Mesenchymal stem cell (in vitro differentiated cells and primary cell): ENCODE measurements at regions not wholly inside any gene's neighbourhood (a gene's known extent, or its start where the extent isn't known, plus 50 kb on each side); places are given as distances from the start of the nearest gene placed in this dataset.
"Not testable (repeated sequence)": the region's sequence is repeated elsewhere in the genome, so short reads cannot be mapped to it uniquely, and the experiment has no call there.

Experiments used
- DNase-seq: peaks from one replicate; pipeline ENCODE4 v3.0.0-alpha.2; 2013
- H2AFZ ChIP-seq: one replicate; pipeline ENCODE4 v1.6.1; 2013; ENCODE audit warnings: low read depth, mild to moderate bottlenecking, control low read depth, inconsistent platforms, low read length, moderate library complexity
- H2AK5ac ChIP-seq: 2 replicates; pipeline ENCODE4 v1.6.1; 2013; ENCODE audit warnings: low read length, moderate library complexity, mild to moderate bottlenecking, inconsistent platforms; ENCODE audit not compliant: severe bottlenecking
- H2BK120ac ChIP-seq: one replicate; pipeline ENCODE4 v1.6.1; 2013; ENCODE audit warnings: low read depth, mild to moderate bottlenecking, inconsistent platforms, low read length, moderate library complexity
- H2BK12ac ChIP-seq, 2 experiments: one replicate each; pipeline ENCODE4 v1.6.1; 2013; ENCODE audit warnings: inconsistent platforms in 2 of 2, low read length in 2 of 2, mild to moderate bottlenecking in 2 of 2, moderate library complexity in 2 of 2, control low read depth in 1 of 2
- H2BK15ac ChIP-seq: one replicate; pipeline ENCODE4 v1.6.1; 2013; ENCODE audit warnings: mild to moderate bottlenecking, low read depth, inconsistent platforms; ENCODE audit not compliant: poor library complexity, severe bottlenecking
- H2BK5ac ChIP-seq: 2 replicates; pipeline ENCODE4 v1.6.1; 2013; ENCODE audit warnings: low read depth, mild to moderate bottlenecking, low read length, control low read depth, inconsistent platforms; ENCODE audit not compliant: poor library complexity, severe bottlenecking
- H3K14ac ChIP-seq, 2 experiments: one replicate each; pipeline ENCODE4 v1.6.1; 2013; ENCODE audit warnings: inconsistent platforms in 2 of 2, low read length in 2 of 2, control low read depth in 1 of 2, mild to moderate bottlenecking in 1 of 2, moderate library complexity in 1 of 2
- H3K18ac ChIP-seq, 2 experiments: one replicate each; pipeline ENCODE4 v1.6.1; 2013; ENCODE audit warnings: inconsistent platforms in 2 of 2, low read length in 2 of 2, control low read depth in 1 of 2, low read depth in 1 of 2, mild to moderate bottlenecking in 1 of 2
- H3K23ac ChIP-seq, 2 experiments: one replicate each; pipeline ENCODE4 v1.6.1; 2013; ENCODE audit warnings: inconsistent platforms in 2 of 2, low read length in 2 of 2, mild to moderate bottlenecking in 2 of 2, moderate library complexity in 2 of 2, control low read depth in 1 of 2
- H3K27ac ChIP-seq: 2 replicates; pipeline ENCODE4 v1.5.1; 2013; ENCODE audit warnings: mild to moderate bottlenecking, moderate library complexity, low read length, control low read depth, inconsistent platforms; ENCODE audit not compliant: poor library complexity, severe bottlenecking
- H3K27me3 ChIP-seq, 2 experiments: 2 replicates each; pipeline versions ENCODE4 v1.6.1 to v1.7.0; 2013; ENCODE audit warnings: low read length in 2 of 2, mild to moderate bottlenecking in 2 of 2, moderate library complexity in 2 of 2, control low read depth in 1 of 2, inconsistent platforms in 1 of 2; ENCODE audit not compliant: control insufficient read depth in 1 of 2, insufficient read depth in 1 of 2
- H3K36me3 ChIP-seq, 2 experiments: 2 replicates each; pipeline versions ENCODE4 v1.6.1 to v1.7.0; 2013; ENCODE audit warnings: low read length in 2 of 2, control low read depth in 1 of 2, inconsistent platforms in 1 of 2, low read depth in 1 of 2, mild to moderate bottlenecking in 1 of 2; ENCODE audit not compliant: insufficient read depth in 2 of 2, control insufficient read depth in 1 of 2
- H3K4ac ChIP-seq, 2 experiments: one replicate each; pipeline ENCODE4 v1.6.1; 2013; ENCODE audit warnings: inconsistent platforms in 2 of 2, low read length in 2 of 2, mild to moderate bottlenecking in 2 of 2, moderate library complexity in 2 of 2, control low read depth in 1 of 2, low read depth in 1 of 2
- H3K4me1 ChIP-seq: 2 replicates; pipeline ENCODE4 v1.6.1; 2013; ENCODE audit warnings: low read depth, low read length, control low read depth; ENCODE audit not compliant: control insufficient read depth, insufficient read depth
- H3K4me2 ChIP-seq: 2 replicates; pipeline ENCODE4 v1.6.1; 2013; ENCODE audit warnings: low read length, mild to moderate bottlenecking, inconsistent platforms; ENCODE audit not compliant: poor library complexity, severe bottlenecking
- H3K4me3 ChIP-seq, 2 experiments: 2 replicates each; pipeline versions ENCODE4 v1.5.1 to v1.7.0; 2013; ENCODE audit warnings: low read length in 2 of 2, mild to moderate bottlenecking in 2 of 2, control low read depth in 1 of 2, low read depth in 1 of 2; ENCODE audit not compliant: insufficient read depth in 1 of 2
- H3K79me1 ChIP-seq: replicated peaks from 2 replicates; pipeline ENCODE4 v1.6.1; 2013; ENCODE audit warnings: mild to moderate bottlenecking, control low read depth, low read length, inconsistent platforms; ENCODE audit not compliant: poor library complexity, severe bottlenecking
- H3K9ac ChIP-seq: 2 replicates; pipeline ENCODE4 v1.7.0; 2013; ENCODE audit warnings: mild to moderate bottlenecking, low read length, moderate library complexity
- H3K9me3 ChIP-seq: 2 replicates; pipeline ENCODE4 v1.7.0; 2013; ENCODE audit warnings: mild to moderate bottlenecking, low read length; ENCODE audit not compliant: control insufficient read depth
- H4K8ac ChIP-seq: one replicate; pipeline ENCODE4 v1.6.1; 2013; ENCODE audit warnings: inconsistent platforms, mild to moderate bottlenecking, low read length, moderate library complexity
- H4K91ac ChIP-seq: one replicate; pipeline ENCODE4 v1.6.1; 2013; ENCODE audit warnings: mild to moderate bottlenecking, low read length, inconsistent platforms
- WGBS: methylation state at CpG from one replicate; pipeline ENCODE4 v1.1.7; 2013; ENCODE audit warnings: mixed read lengths; 5-methylcytosine and 5-hydroxymethylcytosine counted together

DNA sequence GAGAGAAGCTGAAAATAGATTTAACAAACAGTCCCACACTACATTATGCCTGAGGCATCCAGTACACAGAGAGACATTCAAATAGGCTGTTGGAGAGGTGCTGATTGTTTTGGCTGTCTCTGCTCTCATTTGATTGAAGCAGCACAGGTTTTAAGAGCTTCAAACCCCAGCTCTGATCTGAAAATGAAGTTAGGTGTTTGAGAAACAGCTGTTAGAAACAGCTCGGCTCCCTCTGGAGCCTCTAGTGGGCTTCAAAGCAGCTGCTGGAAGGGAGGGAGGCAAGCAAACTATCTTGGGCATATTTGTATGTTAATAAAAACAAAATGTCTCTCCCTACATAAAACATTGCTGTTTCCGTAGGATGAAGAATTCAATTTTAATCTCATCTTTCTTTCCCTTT is 607.3 kb upstream of the GOT2 start:
- WGBS, result 28% methylated on average over 2 of the region's 2 CpGs

DNA sequence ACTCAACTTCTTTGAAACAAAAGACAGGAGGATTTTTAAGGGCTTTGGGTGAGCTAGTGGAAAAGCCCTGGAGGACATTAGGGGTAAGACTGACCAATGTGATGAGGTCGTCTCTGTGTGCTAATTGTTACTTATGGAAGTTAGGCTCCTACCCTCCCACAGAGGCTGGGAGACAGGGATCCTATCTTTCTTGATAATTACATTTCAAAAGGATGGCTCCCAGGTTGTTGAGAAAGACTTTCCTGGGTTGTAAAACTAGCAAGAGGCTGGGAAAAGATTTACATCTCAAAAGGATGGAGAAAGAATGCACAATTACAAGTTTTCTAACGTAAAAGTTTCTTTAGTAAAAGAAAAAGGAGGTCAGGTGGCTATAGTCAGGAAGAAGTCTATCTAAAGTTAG is 605.8 kb upstream of the GOT2 start:
- Histone ChIP-seq H2BK120ac (no peak overlapping the region), H2BK12ac (no peak overlapping the region), H3K4me3 (no peak overlapping the region)

More for the DNA sequence above, 607.3 kb upstream of the GOT2 start:
- Histone ChIP-seq H2BK120ac (no peak overlapping the region), H3K36me3 (no peaks in the 10 kb centered on the region), H3K9ac (no peak overlapping the region), H2BK15ac (no peak overlapping the region), H3K4ac (no peak overlapping the region), H3K9me3 (no peaks in the 10 kb centered on the region), H2AFZ (no peak overlapping the region), H3K14ac (no peak overlapping the region), H2BK12ac (no peak overlapping the region), H2AK5ac (no peak overlapping the region), H3K18ac (no peak overlapping the region), H3K4me1 (no peaks in the 10 kb centered on the region), H3K4me3 (no peak overlapping the region), H3K79me1 (no peaks in the 10 kb centered on the region), H3K27ac (no peak overlapping the region), H4K91ac (no peak overlapping the region), H3K27me3 (peaks cover 0 to 12% of the 10 kb centered on the region in 2 experiments), H2BK5ac (no peak overlapping the region), H3K4me2 (no peak overlapping the region), H3K23ac (no peak overlapping the region), H4K8ac (no peak overlapping the region)
- DNase-seq, result no peak

DNA sequence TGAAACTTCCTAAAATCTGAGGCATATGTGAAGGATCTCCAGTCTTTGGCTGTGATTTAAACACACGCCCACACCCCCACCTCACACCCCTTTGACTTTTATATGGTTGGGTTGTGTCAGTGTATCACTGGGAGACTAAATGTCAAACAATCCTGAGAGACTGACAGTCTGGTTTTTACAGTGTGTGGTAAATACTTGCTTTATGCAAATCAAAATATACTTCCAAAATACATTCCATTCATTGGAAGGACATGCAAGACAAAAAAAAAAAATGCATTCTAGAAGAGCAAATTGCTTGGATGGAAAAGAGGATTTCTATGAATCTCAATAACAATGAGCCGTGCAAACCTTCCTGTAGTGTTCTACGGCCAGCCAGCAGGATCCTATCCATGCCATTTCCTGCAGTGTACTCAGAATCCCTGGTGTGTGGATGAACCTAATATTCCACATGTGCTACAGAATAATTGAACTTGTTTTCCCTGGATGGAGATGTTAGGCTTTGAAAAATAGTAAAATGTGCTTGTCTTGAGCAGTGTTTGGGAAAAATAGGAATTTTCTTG is 602.1 kb upstream of the GOT2 start:
- Histone ChIP-seq H2BK12ac (no peak overlapping the region), H3K4me1 (no peaks in the 10 kb centered on the region), H3K36me3 (no peaks in the 10 kb centered on the region), H4K91ac (no peak overlapping the region), H3K27me3 (peaks cover 0 to 1% of the 10 kb centered on the region in 2 experiments), H3K9ac (no peak overlapping the region), H3K79me1 (no peaks in the 10 kb centered on the region), H2BK120ac (no peak overlapping the region), H3K4ac (no peak overlapping the region), H3K23ac (no peak overlapping the region), H3K14ac (no peak overlapping the region), H2BK15ac (no peak overlapping the region), H3K4me3 (no peak overlapping the region), H3K27ac (no peak overlapping the region), H4K8ac (no peak overlapping the region), H3K18ac (no peak overlapping the region), H3K4me2 (no peak overlapping the region), H2BK5ac (no peak overlapping the region), H2AK5ac (no peak overlapping the region), H3K9me3 (no peaks in the 10 kb centered on the region), H2AFZ (no peak overlapping the region)
- DNase-seq, result no peak
- WGBS, result 77% methylated on average over 2 of the region's 3 CpGs

More for the DNA sequence above, 605.8 kb upstream of the GOT2 start:
- no peak overlapping the region for H2BK5ac ChIP-seq
- no peaks in the 10 kb centered on the region for H3K36me3 ChIP-seq
- H3K4ac ChIP-seq, result no peak overlapping the region
- no peak overlapping the region for H3K23ac ChIP-seq
- no peak overlapping the region for H4K91ac ChIP-seq
- no peak overlapping the region for H3K4me2 ChIP-seq
- DNase-seq, result no peak
- H3K79me1 ChIP-seq, result no peaks in the 10 kb centered on the region
- no peak overlapping the region for H3K14ac ChIP-seq
- H3K9ac ChIP-seq, result no peak overlapping the region
- H3K4me1 ChIP-seq, result no peaks in the 10 kb centered on the region
- no peak overlapping the region for H4K8ac ChIP-seq
- H2AK5ac ChIP-seq, result no peak overlapping the region
- no peaks in the 10 kb centered on the region for H3K9me3 ChIP-seq
- no peak overlapping the region for H2BK15ac ChIP-seq
- 32% methylated on average over 2 of the region's 2 CpGs for WGBS
- no peak overlapping the region for H3K18ac ChIP-seq
- H2AFZ ChIP-seq, result no peak overlapping the region
- H3K27me3 ChIP-seq, result peaks cover 0 to 12% of the 10 kb centered on the region in 2 experiments
- H3K27ac ChIP-seq, result no peak overlapping the region

DNA sequence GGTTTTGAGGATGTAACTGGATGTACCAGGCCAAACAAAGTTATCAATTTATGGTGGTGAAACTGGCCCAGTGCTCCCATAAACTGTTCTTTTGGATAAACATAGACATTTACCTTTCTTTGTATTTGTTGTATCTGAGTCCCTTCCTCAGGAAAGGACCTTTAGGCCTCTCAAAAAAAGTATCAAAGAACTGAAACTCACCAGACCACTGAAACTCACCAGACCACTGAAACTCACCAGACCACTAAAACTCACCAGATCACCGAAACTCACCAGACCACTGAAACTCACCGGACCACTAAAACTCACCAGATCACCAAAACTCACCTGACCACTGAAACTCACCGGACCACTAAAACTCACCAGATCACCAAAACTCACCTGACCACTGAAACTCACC is 597.6 kb upstream of the GOT2 start:
- not testable (repeated sequence) for H3K9ac ChIP-seq, H2BK120ac ChIP-seq, H3K4ac ChIP-seq, H3K27ac ChIP-seq, H2AK5ac ChIP-seq, H3K18ac ChIP-seq, H4K91ac ChIP-seq, H3K36me3 ChIP-seq, H3K4me2 ChIP-seq, H3K23ac ChIP-seq, H4K8ac ChIP-seq, H2BK5ac ChIP-seq, H3K4me3 ChIP-seq, H3K4me1 ChIP-seq, H2AFZ ChIP-seq, DNase-seq, H3K9me3 ChIP-seq, H3K14ac ChIP-seq, H2BK15ac ChIP-seq, H3K79me1 ChIP-seq, H3K27me3 ChIP-seq, H2BK12ac ChIP-seq
- WGBS, result 88% methylated on average over 3 of the region's 3 CpGs
